HG02884 (cell line): ENCODE measurements at regions not wholly inside any gene's neighbourhood (a gene's known extent, or its start where the extent isn't known, plus 50 kb on each side); places are given as distances from the start of the nearest gene placed in this dataset.
"Not testable (repeated sequence)": the region's sequence is repeated elsewhere in the genome, so short reads cannot be mapped to it uniquely, and the experiment has no call there.

Experiments
- ATAC-seq: cut with Tn5 transposase; IDR thresholded peaks from one replicate; pipeline ENCODE4 v1.9.1; 2021; ENCODE audit warnings: mild to moderate bottlenecking, moderate library complexity; ENCODE audit not compliant: unreplicated experiment

- ATAC-seq = no peak
These were observed 154.4 kb upstream of the PREP start for GRCh38 chr6:105557291-105557690.

DNA sequence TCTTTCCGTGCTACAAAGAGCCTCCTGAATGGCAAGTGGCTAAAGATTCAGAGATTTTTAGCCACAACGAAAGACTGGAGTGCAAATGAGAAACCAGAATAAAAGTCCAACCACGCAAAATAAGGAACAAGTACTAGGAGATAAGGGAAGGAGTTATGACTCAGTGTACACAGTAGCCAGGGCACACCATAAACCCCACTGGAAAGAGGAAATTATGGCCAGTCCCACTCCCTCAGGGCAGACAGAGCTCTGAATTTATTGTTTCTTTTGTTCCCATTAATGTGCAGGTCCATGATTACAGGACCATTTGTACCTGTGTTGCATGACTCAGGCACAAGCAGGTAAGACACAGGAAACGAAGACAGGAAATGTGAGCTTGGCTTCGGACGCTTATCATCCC lies 150.3 kb upstream of the PREP start:
- ATAC-seq = no peak

DNA sequence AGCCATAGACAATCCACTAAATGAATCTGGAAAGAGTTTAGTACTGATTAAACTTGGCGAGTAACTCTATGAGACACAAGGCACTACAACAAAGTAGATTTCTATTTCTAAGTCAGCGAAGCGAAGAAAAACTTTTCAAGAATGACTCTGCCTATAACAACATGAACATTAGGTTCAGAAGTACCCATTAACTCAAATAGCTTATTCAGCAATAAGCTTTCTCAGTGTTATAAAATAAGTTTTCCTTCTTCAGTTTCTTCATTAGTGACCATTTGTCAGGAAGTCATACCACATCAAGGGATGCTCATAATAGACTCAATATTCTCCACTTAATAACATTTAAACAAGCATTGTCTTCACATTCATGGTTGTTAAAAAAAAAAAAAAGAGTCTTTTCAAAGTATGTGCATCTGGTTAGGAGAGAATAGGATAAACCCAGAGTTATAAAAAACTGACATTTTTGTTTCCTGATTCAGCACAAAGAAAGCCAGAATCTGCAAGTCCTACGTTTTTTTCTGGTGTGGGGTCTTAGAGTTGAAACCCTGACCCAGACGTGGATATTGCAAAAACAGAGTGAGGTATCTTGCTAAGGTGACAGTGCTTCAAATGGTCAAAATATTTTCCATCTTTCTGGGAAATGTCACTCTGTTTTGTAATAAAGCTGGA lies 148.2 kb upstream of the PREP start:
- ATAC-seq = no peak

- no peak for ATAC-seq
These were observed 143.9 kb upstream of the PREP start for GRCh38 chr6:105546754-105547153.

DNA sequence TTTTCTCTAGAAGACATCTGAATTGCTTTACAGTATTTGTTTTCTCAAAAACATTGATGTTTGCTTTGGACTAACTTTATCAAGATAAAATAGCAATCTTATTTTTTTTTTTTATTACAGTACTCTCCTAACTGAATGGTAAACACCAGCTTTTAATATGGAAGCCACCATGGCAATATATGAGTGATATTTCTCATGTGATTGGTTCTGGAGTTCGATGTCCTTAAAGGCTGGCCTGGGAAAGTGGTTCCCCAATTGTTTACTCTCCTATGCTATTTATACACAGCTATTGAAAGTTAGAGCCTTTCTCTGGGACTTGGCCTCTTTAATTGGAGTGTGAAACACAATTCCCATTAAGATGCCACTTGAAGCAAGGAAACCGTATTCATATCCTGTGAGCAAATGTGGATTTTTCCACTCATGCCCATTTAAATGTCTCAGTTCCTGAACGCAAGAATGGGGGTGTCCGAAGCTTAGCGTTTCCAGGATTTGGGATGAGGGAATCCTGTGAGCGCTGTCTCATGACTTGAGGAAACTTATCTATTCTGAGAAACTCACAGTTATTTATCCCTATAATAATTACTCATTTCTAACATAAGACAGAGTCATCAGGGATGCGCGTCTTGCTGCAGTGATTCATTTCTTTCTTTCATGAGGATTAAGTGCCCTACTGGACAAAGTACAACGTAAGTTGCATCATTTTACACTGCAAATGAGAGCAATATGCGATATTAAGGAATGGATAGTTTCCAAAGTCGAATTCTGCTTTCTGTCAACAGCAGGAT lies 143.3 kb upstream of the PREP start:
- ATAC-seq = no peak

DNA sequence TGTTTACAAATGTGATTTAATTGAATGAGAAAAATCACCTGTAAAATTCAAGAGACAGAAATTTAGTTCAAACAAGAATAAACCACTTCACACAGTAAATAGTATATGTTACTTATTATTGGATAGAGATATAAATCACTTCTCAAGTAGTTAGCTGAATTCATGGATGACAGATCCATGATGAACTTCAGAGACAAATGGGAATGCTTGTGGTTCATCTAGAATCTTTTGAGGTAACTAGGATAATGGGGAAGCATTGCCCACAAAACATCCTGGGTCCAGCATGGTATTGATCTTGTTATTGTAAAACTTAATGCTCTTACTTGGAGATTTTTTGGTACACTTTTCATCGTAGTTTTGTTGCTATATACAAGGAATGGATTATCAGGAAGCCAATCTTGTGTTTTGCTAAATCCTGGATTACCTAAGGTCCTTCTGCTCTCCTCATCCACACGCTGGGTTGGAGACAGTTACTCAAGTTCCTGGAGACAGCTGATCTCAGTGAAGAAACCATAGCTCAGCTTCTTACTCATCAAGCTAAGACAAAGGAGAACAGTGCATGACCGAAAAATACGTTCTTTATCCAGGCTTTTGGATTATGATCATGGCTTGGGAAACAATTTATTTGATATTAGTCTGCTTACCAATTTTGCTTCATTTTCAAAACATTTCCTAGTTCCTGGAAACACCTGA lies 142.5 kb upstream of the PREP start:
- ATAC-seq = no peak

DNA sequence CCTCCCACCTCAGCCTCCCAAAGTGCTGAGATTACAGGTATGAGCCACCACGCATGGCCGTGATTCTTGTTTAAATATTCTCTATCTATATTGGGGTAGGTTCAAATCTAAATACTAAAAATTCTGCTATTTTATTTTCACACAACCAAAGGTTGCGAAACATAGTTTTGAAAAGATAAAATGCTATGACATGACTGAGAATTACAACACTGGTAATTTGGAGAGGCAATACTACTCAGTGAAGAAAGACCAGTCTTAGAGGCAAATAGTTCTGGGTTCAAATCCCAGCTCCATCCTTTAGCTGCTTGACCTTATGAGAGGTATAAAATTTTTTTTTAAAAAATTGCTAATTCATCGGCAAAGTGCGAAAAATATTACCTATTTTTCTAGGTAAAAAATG lies 137.0 kb upstream of the PREP start:
- ATAC-seq = no peak

GRCh38 chr6:105537981-105538578 lies 135.2 kb upstream of the PREP start:
- no peak for ATAC-seq

- no peak for ATAC-seq
These were observed 134.1 kb upstream of the PREP start for GRCh38 chr6:105536961-105537360.

DNA sequence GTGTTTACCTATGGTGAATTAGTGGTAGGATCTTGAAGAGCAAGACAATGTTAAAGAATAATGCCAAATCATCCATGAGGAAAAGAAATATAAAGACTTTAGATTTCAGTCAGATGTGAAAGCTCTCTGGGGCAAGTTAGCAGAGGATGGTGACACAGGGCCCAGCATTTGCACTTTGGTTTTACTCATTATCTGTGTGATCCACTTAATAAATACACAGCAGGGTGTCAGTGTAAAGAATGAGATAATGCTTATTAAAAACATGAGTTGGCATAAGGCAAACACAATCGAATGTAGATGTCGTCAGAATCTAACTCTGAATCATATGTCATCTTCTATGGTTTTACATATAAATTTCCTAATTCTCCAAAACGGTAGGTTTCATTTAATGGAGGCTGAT lies 130.4 kb upstream of the PREP start:
- ATAC-seq = no peak

DNA sequence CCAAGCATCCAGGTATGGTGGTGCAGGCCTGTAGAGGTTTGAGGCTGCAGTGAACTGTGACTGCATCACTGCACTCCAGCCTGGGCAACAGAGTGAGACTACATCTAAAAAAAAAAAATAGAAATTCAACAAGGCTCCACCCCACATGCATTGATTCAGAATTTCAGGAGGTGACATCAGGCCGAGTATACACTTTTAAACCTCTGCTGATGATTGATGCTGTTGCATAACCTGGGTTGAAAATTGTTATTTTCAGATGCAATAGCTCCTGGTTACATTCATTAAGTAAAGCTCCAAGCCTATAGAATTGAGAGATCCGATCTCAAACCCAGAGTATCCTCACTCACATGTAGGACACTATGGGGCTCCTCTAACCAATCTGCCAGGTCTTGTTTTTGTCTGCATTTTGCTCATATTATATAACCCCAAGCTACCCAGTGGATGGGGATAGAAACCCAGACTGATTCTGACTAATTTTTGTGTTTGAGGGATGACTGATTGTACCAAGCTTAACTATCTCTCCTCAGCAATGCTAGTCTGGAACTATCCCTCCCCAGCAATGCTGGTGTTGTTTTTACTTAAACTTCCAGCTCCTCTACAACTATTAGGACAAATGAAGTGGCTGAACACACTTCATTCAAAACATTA lies 123.5 kb upstream of the PREP start:
- no peak for ATAC-seq

- ATAC-seq = no peak
These were observed 119.9 kb upstream of the PREP start for GRCh38 chr6:105522626-105523322.

GRCh38 chr6:105519954-105520353 lies 117.1 kb upstream of the PREP start:
- no peak for ATAC-seq

DNA sequence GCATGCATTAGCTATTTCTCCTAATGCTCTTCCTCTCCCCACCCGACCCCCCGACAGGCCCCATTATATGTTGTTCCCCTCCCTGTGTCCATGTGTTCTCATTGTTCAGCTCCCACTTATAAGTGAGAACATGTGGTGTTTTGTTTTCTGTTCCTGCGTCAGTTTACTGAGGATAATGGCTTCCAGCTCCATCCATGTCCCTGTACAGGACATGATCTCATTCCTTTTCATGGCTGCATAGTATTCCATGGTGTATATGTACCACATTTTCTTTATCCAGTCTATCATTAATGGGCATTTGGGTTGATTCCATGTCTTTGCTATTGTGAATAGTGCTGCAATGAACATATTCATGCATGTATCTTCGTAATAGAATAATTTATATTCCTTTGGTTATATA lies 116.1 kb upstream of the PREP start:
- ATAC-seq = not testable (repeated sequence)

- ATAC-seq = no peak
These were observed 112.2 kb upstream of the PREP start for GRCh38 chr6:105515054-105515453.

DNA sequence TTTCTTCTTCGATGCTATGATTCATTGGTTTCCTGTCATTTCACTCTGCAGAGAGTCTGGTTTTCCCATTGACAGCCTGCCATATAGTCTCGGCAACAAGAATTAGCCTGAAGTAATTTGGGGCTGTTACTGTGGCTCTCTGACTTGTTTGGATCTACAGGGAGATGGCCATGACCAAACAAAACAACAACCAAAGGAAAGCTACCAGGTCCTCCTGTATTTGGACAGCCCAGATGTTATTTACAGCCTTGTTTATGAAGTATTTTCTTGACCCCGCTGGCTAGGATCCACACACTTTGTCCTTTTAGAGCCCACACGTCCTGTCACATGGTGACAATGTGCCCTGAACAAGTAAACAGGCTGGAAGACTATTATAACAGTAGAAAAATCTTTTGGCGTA lies 111.4 kb upstream of the PREP start:
- no peak for ATAC-seq

DNA sequence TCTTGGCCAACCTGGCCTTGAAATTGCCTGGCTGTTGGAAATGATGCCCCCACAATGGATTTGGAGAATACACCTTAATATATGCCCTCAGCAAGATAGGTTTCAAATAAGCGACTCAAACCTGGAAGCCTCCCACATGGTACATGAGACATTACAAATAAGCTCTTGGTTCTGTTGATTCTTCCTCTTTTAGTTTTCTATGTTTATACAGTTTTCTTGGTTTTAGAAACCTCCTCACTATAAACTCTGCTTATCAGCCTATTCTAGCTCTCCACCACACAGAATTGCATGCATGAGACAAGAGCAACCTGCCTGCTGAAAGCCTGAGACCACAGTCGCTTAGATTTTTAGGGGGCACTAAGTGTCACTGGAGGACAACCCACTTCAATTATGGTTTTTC lies 108.8 kb upstream of the PREP start:
- ATAC-seq = peak; percentile 48

- ATAC-seq = no peak
These were observed 107.9 kb upstream of the PREP start for GRCh38 chr6:105510746-105511145.

DNA sequence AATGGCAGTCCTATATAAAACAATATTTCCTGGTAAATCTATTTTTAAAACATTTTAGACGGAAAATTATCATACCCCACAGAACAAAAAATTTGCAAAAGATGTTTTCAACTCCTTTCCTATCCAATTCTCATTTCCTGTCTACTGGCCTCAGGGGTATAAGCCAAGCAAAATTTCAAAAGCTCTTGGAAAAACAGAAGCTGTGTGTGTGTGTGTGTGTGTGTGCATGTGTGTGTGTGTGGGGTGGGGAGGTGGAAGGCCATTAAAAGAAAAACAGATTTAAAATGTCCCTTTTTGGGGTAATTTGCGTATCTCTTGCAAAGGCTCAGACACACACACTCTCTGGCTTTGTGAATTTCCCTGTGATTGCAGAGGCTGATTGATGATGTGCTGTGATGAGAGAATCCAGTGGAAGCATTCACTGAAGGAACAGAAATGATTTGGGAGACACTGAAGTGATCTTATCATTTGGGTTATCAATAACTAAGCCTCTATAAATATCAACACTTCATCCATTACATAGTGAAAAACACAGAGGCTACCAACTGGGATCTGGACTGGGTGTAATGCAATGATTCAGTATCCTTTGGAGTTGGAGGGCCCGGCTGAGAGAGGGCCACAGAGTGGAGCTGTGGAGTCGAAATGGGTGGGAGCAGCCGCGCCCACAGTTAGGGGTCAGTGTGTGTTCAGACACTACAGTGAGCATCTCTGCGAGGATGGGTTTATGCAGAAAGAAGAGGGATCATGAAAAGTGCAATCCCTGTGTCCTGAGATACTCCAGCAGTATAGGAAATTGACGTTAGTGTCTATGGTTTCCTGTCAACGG lies 106.8 kb upstream of the PREP start:
- no peak for ATAC-seq

- no peak for ATAC-seq
These were observed 104.9 kb upstream of the PREP start for GRCh38 chr6:105507811-105508210.
